ENCODE measurements at regions not wholly inside any gene's neighbourhood (a gene's known extent, or its start where the extent isn't known, plus 50 kb on each side); places are given as distances from the start of the nearest gene placed in this dataset.

GRCh38 chr9:90555351-90556057 is 87.1 kb downstream of the DIRAS2 start:
- H3K4me1 Mint-ChIP-seq = no peaks in the 10 kb centered on the region
- ATAC-seq = no peak
- Histone ChIP-seq H3K79me2 (replicated peaks; ENCODE audit: insufficient read depth) (no peaks in the 10 kb centered on the region), H3K4me1 (ENCODE audit: insufficient read depth) (no peaks in the 10 kb centered on the region), H3K9me2 (ENCODE audit: insufficient read depth) (peaks cover 3% of the 10 kb centered on the region; the same call in 1 of the 2 replicates), H4K20me1 (replicated peaks; ENCODE audit: insufficient read depth) (no peaks in the 10 kb centered on the region), H3K4me2 (no peak overlapping the region), H3F3A (replicated peaks; ENCODE audit: low read depth) (no peaks in the 10 kb centered on the region), H3K4me3 (no peak overlapping the region), H3K27me3 (ENCODE audit: insufficient read depth) (no peaks in the 10 kb centered on the region), H3K36me3 (ENCODE audit: insufficient read depth) (no peaks in the 10 kb centered on the region), H3K27ac (ENCODE audit: low read depth) (no peak overlapping the region), H2AFZ (no peak overlapping the region)
- no peak overlapping the region for H3K4me3 Mint-ChIP-seq
- H3K27ac Mint-ChIP-seq = no peak overlapping the region
- H3K27me3 Mint-ChIP-seq (ENCODE audit: insufficient read depth, low read depth, poor library complexity) = peaks cover 2% of the 10 kb centered on the region
- DNase-seq (ENCODE audit: low spot score) = no peak
- TF ChIP-seq ZNF114 (CRISPR knock-in tag; IDR thresholded peaks at IDR 0.05) = no peak
- no peak for TF ChIP-seq ZNF462 (CRISPR knock-in tag; IDR thresholded peaks at IDR 0.05)
- no peak for TF ChIP-seq EZH2 (IDR thresholded peaks at IDR 0.05; ENCODE audit: low read depth, unreplicated experiment)
- no peak for TF ChIP-seq CREB1 (CRISPR knock-in tag; IDR thresholded peaks at IDR 0.05; ENCODE audit: low read depth)
- no peak for TF ChIP-seq CTCF (conservative IDR thresholded peaks at IDR 0.05; ENCODE audit: low read depth in 2 of 2)
- no peak for TF ChIP-seq JUNB (IDR thresholded peaks at IDR 0.05; ENCODE audit: unreplicated experiment)
- no peak for TF ChIP-seq REST (IDR thresholded peaks at IDR 0.05; ENCODE audit: unreplicated experiment)
- TF ChIP-seq POLR2AphosphoS5 (IDR thresholded peaks at IDR 0.05; ENCODE audit: low read depth) = no peak
- no peak for TF ChIP-seq EZH2phosphoT487 (IDR thresholded peaks at IDR 0.05; ENCODE audit: unreplicated experiment)
- no peak for TF ChIP-seq NANOG (IDR thresholded peaks at IDR 0.05; ENCODE audit: borderline replicate concordance)
- no peak for TF ChIP-seq STAT1 (IDR thresholded peaks at IDR 0.05; ENCODE audit: unreplicated experiment)
- no peak for TF ChIP-seq ZNF331 (CRISPR knock-in tag; IDR thresholded peaks at IDR 0.05; ENCODE audit: low read depth)
- no peaks in the 10 kb centered on the region for H3K36me3 Mint-ChIP-seq (ENCODE audit: low read depth)
- no peaks in the 10 kb centered on the region for H3K9me3 Mint-ChIP-seq

Data from GM23338 (cell line).